Heart left ventricle (tissue), 16 donors: ENCODE measurements at regions not wholly inside any gene's neighbourhood (a gene's known extent, or its start where the extent isn't known, plus 50 kb on each side); places are given as distances from the start of the nearest gene placed in this dataset.
A peak's percentile ranks its signal among the peaks of the same experiment; 100 is the strongest.

Source experiments
- ATAC-seq, 4 donors: fragments of 200-7000 bp; cut with Tn5 transposase; one replicate each; pipeline ENCODE4 v1.9.1; 2020 to 2022; ENCODE audit warnings: moderate library complexity in 4 of 4, mild to moderate bottlenecking in 3 of 4, moderate number of reproducible peaks in 1 of 4
- DNase-seq, 5 donors: peaks; one replicate each; pipeline ENCODE4 v3.0.0-alpha.2; 2020
- H3K27ac ChIP-seq, 12 donors: fragments of 200-600 bp; sonication (generic) in 4 of 12; one replicate each; pipeline versions ENCODE4 v1.5.0 to v1.8.0; 2016 to 2022; ENCODE audit warnings: mild to moderate bottlenecking in 2 of 12
- H3K27me3 ChIP-seq, 9 donors: fragments of 200-600 bp; sonication (generic) in 2 of 9; one replicate each; pipeline versions ENCODE4 v1.5.1 to v1.8.0; 2016 to 2022; ENCODE audit warnings: mild to moderate bottlenecking in 3 of 9
- H3K36me3 ChIP-seq, 9 donors: fragments of 200-600 bp; sonication (generic) in 2 of 9; one replicate each; pipeline versions ENCODE4 v1.5.0 to v1.8.0; 2018 to 2022; ENCODE audit warnings: mild to moderate bottlenecking in 2 of 9
- H3K4me1 ChIP-seq, 12 donors: fragments of 200-600 bp; sonication (generic) in 4 of 12; one replicate each; pipeline versions ENCODE4 v1.5.0 to v1.8.0; 2016 to 2022; ENCODE audit warnings: mild to moderate bottlenecking in 3 of 12
- H3K4me3 ChIP-seq, 12 donors: fragments of 200-600 bp; sonication (generic) in 4 of 12; one replicate each; pipeline versions ENCODE4 v1.5.0 to v1.8.0; 2017 to 2022; ENCODE audit warnings: mild to moderate bottlenecking in 9 of 12, moderate library complexity in 4 of 12
- H3K9me3 ChIP-seq, 12 donors: fragments of 200-600 bp; sonication (generic) in 4 of 12; one replicate each; pipeline versions ENCODE4 v1.5.0 to v1.8.0; 2016 to 2022; ENCODE audit warnings: mild to moderate bottlenecking in 1 of 12
- POLR2A ChIP-seq, 2 donors: fragments of 450-650 bp; IDR thresholded peaks; one replicate each; pipeline ENCODE4 v1.6.1; 2017; ENCODE audit warnings: antibody characterized with exemption in 2 of 2, mild to moderate bottlenecking in 2 of 2, moderate library complexity in 2 of 2
- WGBS, 4 donors: extraction: QIAGEN DNeasy Blood & Tissue Kit in 2 of 4; methylation state at CpG; one replicate each; pipeline versions ENCODE4 v1.1.5 to v1.1.7; 2013 to 2018; 5-methylcytosine and 5-hydroxymethylcytosine counted together
- intact Hi-C, 10 donors: fragments of 100-400 bp; cut with DNase I; formaldehyde crosslinking; loops; one replicate each; pipeline versions ENCODE4 v1.11.1 to v1.14.2; 2022
- TF ChIP-seq, protein P1 (sequence below), 12 donors: fragments of 200-600 bp; sonication (generic) in 4 of 12; IDR thresholded peaks; one replicate each; pipeline versions ENCODE4 v1.5.0 to v1.8.0; 2018 to 2022; ENCODE audit warnings: antibody characterized with exemption in 12 of 12, mild to moderate bottlenecking in 5 of 12
- donor health status: ischemic (EF 13 %, LVEDD 7.1; RV severe dilation, severe dysfunction).
- donor health status: healthy with polysubstance abuse.
- donor health status: DM: no; HTN: yes; CAD: no.
- donor health status: DM: no; HTN: no; CAD: no.
- donor health status: ischemic (EF 25% LVEDD 6.9; RV normal size, moderate dysfunction).
- donor health status: ischemic (EF 25% LVEDD 5.7; RV mildly dilated, moderate dysfunction).
- donor health status: healthy.
- donor health status: DM: yes; HTN: yes; CAD: no.
- donor health status: ischemic (EF 35%, LVEDD 5.7; RV mildly dilated, moderate dysfunction).
- donor health status: nonischemic (EF 11% LVEDD 7.7; RV severe dilation, severe dysfunction).
- donor health status: DM: yes; HTN: yes; CAD: no.
- donor health status: PGD.
- donor health status: ischemic (EF 29% LVEDD 5.4; RV normal size, mild dysfunction).
- donor health status: nonischemic (EF 23%, LVEDD 6.1; RV moderate dilation, normal function).

DNA sequence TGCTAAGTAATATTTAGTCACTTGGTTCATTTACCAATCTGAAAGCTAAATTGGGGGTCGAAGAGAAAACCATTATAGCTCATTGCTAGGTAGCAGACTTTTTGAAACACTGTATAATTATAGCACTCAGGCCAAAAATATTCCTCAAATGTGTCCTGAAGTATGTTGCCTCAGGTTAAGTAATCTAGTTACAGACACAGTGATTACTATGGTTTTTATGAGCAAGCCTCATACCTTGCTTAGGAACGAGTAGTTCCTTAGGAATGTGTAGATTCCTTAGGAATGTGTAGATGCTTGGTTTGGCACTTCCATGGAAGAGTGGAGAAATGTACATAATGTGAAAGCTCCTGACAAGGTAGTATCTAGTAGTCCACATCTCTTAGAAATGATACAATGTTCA, 387.5 kb downstream of the LMO7 start:
- 71 to 86% (median 77%) methylated on average over 2 of the region's 2 CpGs for WGBS, 4 donors

DNA sequence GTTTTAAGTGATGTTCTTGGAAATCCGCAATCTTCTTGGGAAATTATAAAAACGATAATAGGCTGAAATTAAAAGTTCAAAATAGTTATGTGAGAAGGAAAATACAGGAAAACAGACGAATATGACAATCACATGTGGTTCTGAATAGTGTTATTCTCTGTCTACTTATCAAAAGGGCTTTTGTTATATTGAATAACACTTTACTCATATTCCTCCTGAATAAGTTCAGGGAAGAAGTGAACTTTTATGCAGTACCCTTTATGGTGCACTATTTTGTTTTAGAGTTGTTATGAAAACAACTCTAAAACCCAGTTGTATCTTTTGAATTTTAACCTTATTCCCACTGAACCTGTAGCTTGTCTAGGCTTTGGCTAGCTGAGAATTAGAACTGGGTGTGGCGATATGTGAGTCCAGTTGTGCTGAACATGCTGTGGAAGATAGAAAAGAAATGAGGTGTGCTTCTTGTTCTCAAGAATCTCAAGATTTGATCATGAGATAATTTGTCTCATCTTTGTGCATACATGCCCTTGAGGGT, 384.4 kb downstream of the LMO7 start:
- intact Hi-C loops: loop anchor here in 3 of 10 donors (5.0 to 10.0 kb wide), 3 partner anchors 128 to 454 kb away; no protein-coding TSS in a partner anchor
- DNase-seq: no peak
- no peaks in the 10 kb centered on the region for H3K9me3 ChIP-seq
- no peak for ATAC-seq
- no peaks in the 10 kb centered on the region for H3K36me3 ChIP-seq
- H3K27me3 ChIP-seq: no peaks in the 10 kb centered on the region
- H3K4me3 ChIP-seq: no peak overlapping the region
- H3K4me1 ChIP-seq: no peaks in the 10 kb centered on the region
- TF ChIP-seq, protein P1, sequence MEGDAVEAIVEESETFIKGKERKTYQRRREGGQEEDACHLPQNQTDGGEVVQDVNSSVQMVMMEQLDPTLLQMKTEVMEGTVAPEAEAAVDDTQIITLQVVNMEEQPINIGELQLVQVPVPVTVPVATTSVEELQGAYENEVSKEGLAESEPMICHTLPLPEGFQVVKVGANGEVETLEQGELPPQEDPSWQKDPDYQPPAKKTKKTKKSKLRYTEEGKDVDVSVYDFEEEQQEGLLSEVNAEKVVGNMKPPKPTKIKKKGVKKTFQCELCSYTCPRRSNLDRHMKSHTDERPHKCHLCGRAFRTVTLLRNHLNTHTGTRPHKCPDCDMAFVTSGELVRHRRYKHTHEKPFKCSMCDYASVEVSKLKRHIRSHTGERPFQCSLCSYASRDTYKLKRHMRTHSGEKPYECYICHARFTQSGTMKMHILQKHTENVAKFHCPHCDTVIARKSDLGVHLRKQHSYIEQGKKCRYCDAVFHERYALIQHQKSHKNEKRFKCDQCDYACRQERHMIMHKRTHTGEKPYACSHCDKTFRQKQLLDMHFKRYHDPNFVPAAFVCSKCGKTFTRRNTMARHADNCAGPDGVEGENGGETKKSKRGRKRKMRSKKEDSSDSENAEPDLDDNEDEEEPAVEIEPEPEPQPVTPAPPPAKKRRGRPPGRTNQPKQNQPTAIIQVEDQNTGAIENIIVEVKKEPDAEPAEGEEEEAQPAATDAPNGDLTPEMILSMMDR (IDR thresholded peaks at IDR 0.05): no peak
- TF ChIP-seq POLR2A (IDR thresholded peaks at IDR 0.05): no peak
- no peak overlapping the region for H3K27ac ChIP-seq
- WGBS, 4 donors: 84 to 87% (median 86%) methylated on average over 4 of the region's 4 CpGs

More for the DNA sequence above, 387.5 kb downstream of the LMO7 start:
- ATAC-seq: no peak
- no peak overlapping the region for H3K27ac ChIP-seq
- DNase-seq: no peak
- H3K27me3 ChIP-seq: no peaks in the 10 kb centered on the region
- no peak overlapping the region for H3K4me3 ChIP-seq
- TF ChIP-seq POLR2A (IDR thresholded peaks at IDR 0.05): no peak
- TF ChIP-seq, protein P1 (IDR thresholded peaks at IDR 0.05): no peak
- H3K4me1 ChIP-seq: no peaks in the 10 kb centered on the region
- no peaks in the 10 kb centered on the region for H3K9me3 ChIP-seq
- intact Hi-C loops: loop anchor here in 3 of 10 donors (5.0 to 10.0 kb wide), 3 partner anchors 131 to 451 kb away; no protein-coding TSS in a partner anchor
- H3K36me3 ChIP-seq: no peaks in the 10 kb centered on the region

DNA sequence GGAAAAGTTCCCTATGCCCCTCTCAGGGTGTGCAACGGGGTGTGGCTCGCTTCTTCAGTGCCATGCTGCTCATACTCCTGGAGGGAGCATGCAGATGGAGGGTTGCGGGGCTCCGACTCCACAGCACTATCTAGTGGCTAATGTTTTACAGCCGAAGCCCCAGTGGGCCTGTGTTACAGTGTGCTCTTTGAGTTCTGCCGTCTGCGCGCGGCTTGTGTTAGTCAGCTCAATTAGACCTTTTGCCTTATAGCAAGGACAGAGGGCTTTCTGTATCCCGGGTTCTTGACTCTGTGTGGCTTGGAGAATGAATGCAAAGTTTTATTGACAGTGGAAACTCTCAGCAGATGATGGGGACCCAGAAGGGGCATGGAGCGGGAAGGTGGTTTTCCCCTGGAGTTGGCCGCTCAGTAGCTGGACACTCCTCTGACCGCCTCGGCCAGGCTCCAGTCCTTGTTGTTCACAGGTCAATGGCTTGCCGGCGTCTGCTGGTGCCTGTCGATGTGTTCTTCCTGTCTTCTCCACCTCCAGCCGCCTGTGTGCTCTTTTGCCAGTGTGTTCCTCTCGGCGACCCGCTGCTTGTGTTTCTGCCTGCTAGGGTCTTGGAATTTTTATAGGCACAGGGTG, 383.4 kb downstream of the LMO7 start:
- no peak overlapping the region for H3K4me3 ChIP-seq
- 66 to 76% (median 68%) methylated on average over 16 to 21 of the region's 21 CpGs for WGBS, 4 donors
- no peaks in the 10 kb centered on the region for H3K9me3 ChIP-seq
- H3K4me1 ChIP-seq: peaks cover 0 to 9% (median 2%) of the 10 kb centered on the region in 12 donors
- no peak overlapping the region for H3K27ac ChIP-seq
- ATAC-seq (peak in 3 of 4 donors; percentile 24 to 60 (median 58)), DNase-seq (peak in 2 of 5 donors; percentile 19 to 33)
- no peaks in the 10 kb centered on the region for H3K27me3 ChIP-seq
- H3K36me3 ChIP-seq: no peaks in the 10 kb centered on the region
- intact Hi-C loops: loop anchor here in 9 of 10 donors (5.0 to 10.0 kb wide), 6 partner anchors 115 to 455 kb away; no protein-coding TSS in a partner anchor
- TF ChIP-seq POLR2A (IDR thresholded peaks at IDR 0.05): no peak
- TF ChIP-seq, protein P1 (IDR thresholded peaks at IDR 0.05): peak in 5 of 12 donors; percentile 9 to 37 (median 20)

DNA sequence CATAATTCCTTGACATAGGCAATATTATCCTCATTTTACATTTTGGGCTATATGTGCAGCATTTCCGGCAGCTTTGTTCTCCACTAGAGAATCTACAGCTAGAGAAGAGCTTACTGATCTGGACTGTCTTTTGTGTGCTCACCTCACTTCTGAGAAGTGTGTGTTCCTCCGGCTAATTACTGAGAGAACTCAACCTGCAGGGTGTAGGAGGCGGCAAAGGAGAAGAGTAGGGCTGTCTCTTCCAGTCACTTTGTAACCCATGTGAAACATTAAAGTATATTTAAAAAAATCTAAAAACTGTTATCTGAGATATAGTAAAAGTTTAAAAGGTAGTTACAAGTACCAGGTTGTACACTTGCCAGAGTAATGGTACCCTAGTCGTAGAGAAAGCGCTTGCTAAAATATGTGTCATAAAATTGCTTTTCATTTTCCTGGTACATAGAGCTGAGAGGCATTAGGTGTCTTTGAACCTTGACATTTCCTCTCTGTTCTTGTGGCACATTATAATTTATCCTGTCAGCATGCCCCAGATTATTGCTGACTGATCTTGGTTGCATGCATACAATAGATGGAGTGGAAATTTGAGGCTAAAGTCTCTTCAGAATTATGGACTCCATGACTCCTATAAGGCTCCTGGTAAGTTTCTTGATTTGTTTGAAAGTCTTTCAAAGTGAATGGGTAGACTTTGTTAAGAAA, 381.9 kb downstream of the LMO7 start:
- intact Hi-C loops: loop anchor here in 8 of 10 donors (2.0 to 10.0 kb wide), 7 partner anchors 113 to 457 kb away; no protein-coding TSS in a partner anchor
- no peaks in the 10 kb centered on the region for H3K36me3 ChIP-seq
- TF ChIP-seq POLR2A (IDR thresholded peaks at IDR 0.05): no peak
- TF ChIP-seq, protein P1 (IDR thresholded peaks at IDR 0.05): no peak
- no peak overlapping the region for H3K27ac ChIP-seq
- WGBS, 4 donors: 91 to 96% (median 94%) methylated on average over 5 of the region's 5 CpGs
- no peaks in the 10 kb centered on the region for H3K9me3 ChIP-seq
- no peak overlapping the region for H3K4me3 ChIP-seq
- peaks cover 0 to 15% (median 7%) of the 10 kb centered on the region in 12 donors for H3K4me1 ChIP-seq
- H3K27me3 ChIP-seq: no peaks in the 10 kb centered on the region
- ATAC-seq (no peak), DNase-seq (no peak)
